Omental fat pad (tissue), 3 donors: ENCODE measurements at regions not wholly inside any gene's neighbourhood (a gene's known extent, or its start where the extent isn't known, plus 50 kb on each side); places are given as distances from the start of the nearest gene placed in this dataset.

Source experiments
- ATAC-seq: fragments of 150-250 bp; one replicate; pipeline ENCODE4 v1.9.1; 2016; ENCODE audit warnings: mild to moderate bottlenecking, moderate library complexity; ENCODE audit not compliant: low FRiP score
- DNase-seq: peaks from one replicate; pipeline ENCODE4 v3.0.0-alpha.2; 2019; ENCODE audit warnings: low spot score
- CTCF ChIP-seq, 3 donors: fragments of 450-650 bp; IDR thresholded peaks; one replicate each; pipeline ENCODE4 v1.5.1; 2016 to 2017; ENCODE audit warnings: antibody characterized with exemption in 3 of 3, mild to moderate bottlenecking in 3 of 3, moderate library complexity in 2 of 3

GRCh38 chr12:89803412-89803811 is 94.8 kb upstream of the ATP2B1 start:
- no peak for DNase-seq
- no peak for TF ChIP-seq CTCF (IDR thresholded peaks at IDR 0.05)
- no peak for ATAC-seq

- ATAC-seq (no peak), DNase-seq (no peak)
- no peak for TF ChIP-seq CTCF (IDR thresholded peaks at IDR 0.05)
These were observed 92.6 kb upstream of the ATP2B1 start for GRCh38 chr12:89801284-89801683.

DNA sequence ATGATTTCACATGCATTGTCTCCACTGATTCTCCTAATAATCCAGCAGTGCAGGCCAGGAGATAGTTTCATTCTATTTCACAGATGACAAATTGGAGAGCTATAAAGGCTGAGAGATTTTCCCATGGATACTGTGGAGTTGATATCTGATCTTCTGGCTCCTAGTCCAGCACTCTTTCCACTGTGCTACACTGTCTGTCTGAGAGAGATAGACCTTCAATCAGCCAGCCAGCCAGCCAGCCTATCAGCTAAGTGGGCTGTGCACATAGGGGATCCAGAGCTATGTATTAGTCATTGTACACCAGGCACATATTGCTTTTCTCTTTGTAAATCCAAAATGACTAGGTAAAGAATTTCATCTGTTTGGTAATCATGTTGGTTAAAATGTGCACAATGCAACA is 91.8 kb upstream of the ATP2B1 start:
- TF ChIP-seq CTCF (IDR thresholded peaks at IDR 0.05) = no peak
- DNase-seq = no peak
- no peak for ATAC-seq

DNA sequence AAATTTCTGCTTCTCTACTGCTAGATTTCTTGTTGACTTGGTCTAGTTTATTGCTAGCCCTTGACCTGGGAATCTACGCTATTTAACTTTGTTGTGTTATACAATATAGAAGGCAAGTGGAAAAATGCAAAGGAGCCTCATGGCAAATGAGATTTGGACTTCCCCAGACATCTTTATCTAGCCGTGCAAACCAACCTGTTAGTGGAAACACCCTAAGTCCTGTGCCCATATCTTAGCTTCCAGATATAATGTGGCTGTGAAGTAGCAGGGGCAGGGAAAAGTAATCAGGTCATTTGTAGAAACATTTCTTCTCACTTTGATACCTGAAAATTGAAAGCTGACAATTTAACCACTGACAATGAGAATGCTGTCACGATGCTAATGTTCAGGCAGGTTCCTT is 90.7 kb upstream of the ATP2B1 start:
- ATAC-seq (no peak), DNase-seq (no peak)
- no peak for TF ChIP-seq CTCF (IDR thresholded peaks at IDR 0.05)

DNA sequence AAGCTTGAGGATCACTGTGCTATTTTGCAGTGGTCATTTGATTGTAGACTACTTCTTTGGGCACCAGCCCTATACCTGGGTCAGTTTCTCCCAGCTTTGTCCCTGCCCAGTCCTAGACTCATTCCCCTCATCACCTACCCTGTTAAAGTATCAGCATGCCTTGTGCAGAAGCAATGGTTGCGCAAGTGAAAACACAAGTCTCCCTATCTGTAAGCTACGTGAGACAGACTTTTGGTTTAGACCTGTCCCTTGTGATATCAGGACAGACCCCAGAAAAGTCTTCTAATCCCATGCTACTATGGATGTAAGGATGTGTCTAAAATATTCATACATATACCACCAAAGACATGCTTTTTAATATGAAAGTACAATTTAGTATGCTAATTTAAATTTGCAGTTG is 88.8 kb upstream of the ATP2B1 start:
- DNase-seq (no peak), ATAC-seq (peak; percentile 28)
- no peak for TF ChIP-seq CTCF (IDR thresholded peaks at IDR 0.05)

- TF ChIP-seq CTCF (IDR thresholded peaks at IDR 0.05) = no peak
- DNase-seq = no peak
- ATAC-seq = no peak
These were observed 88.3 kb upstream of the ATP2B1 start for GRCh38 chr12:89796798-89797382.

DNA sequence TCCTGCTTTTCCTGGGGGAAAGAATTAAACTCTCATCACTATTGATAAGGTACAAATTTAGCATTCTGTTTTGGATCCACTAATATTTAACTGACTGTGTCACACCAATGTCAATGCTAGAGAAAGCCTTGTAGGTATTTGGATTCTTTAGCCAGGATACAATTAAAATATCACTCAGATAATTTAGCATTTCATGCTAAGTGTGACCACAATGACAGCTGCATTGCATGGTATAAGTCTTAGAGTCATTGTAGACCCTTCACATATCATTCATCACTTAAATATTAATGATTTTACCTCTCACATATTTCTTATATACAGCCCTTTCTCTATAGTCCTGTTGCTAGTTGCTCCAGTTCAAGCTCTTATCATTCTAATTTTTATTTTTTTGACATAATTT is 85.3 kb upstream of the ATP2B1 start:
- ATAC-seq (no peak), DNase-seq (no peak)
- no peak for TF ChIP-seq CTCF (IDR thresholded peaks at IDR 0.05)
